Breast epithelium (tissue), 3 donors: ENCODE measurements at regions not wholly inside any gene's neighbourhood (a gene's known extent, or its start where the extent isn't known, plus 50 kb on each side); places are given as distances from the start of the nearest gene placed in this dataset.

Experiments
- CTCF ChIP-seq, 3 donors: fragments of 450-650 bp; IDR thresholded peaks; one replicate each; pipeline ENCODE4 v1.5.1; 2016 to 2017; ENCODE audit warnings: antibody characterized with exemption in 3 of 3, mild to moderate bottlenecking in 3 of 3, moderate library complexity in 3 of 3
- POLR2A ChIP-seq: fragments of 450-650 bp; IDR thresholded peaks from one replicate; pipeline ENCODE4 v1.6.1; 2016; ENCODE audit warnings: antibody characterized with exemption, mild to moderate bottlenecking, moderate library complexity
- POLR2AphosphoS5 ChIP-seq, 3 donors: sonication (generic); formaldehyde crosslinking; IDR thresholded peaks; one replicate each; pipeline ENCODE4 v1.6.1; 2017; ENCODE audit warnings: antibody characterized with exemption in 3 of 3

- TF ChIP-seq CTCF (IDR thresholded peaks at IDR 0.05) (no peak), POLR2A (no peak), POLR2AphosphoS5 (IDR thresholded peaks at IDR 0.05) (no peak)
Observed at GRCh38 chr13:81393110-81393509, 1052.2 kb upstream of the SPRY2 start.
